HG03139 (cell line): ENCODE measurements at regions not wholly inside any gene's neighbourhood (a gene's known extent, or its start where the extent isn't known, plus 50 kb on each side); places are given as distances from the start of the nearest gene placed in this dataset.

Source experiments
- ATAC-seq: cut with Tn5 transposase; IDR thresholded peaks from one replicate; pipeline ENCODE4 v1.9.1; 2021; ENCODE audit not compliant: unreplicated experiment

DNA sequence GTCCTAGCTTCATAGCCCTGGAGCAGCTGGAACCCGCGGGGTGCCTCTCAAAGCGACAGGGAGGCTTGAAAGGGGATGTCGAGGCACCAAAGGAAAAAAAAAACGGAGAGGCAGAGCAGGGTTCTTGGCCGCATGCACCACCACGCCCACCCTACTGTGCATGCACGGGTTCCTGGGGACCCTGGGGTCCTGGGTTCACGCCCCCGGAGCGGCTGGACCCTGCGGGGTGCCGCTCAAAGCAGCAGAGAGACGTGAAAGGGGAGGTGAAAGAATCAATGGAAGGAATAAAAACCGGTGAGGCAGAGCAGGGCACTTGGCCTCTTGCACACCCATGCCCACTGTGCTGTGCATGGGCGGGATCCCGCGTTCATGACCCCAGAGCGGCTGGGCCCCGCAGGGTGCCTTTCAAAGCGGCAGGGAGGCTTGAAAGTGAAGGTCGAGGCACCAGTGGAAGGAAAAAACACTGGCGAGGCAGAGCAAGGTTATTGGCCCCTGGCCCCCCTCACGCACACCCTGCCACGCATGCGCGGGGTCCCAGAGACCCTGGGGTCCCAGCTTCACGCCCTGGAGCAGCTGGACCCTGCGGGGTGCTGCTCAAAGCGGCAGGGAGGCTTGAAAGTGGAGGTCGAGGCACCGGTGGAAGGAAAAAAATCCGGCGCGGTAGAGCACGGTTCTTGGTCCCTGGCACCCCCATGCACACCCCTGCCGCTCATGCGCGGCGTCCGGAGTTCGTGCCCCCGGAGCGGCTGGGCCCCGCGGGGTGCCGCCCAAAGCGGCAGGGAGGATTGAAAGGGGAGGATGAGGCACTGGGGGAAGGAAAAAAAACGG, 318.5 kb downstream of the ALG10 start:
- no peak for ATAC-seq

DNA sequence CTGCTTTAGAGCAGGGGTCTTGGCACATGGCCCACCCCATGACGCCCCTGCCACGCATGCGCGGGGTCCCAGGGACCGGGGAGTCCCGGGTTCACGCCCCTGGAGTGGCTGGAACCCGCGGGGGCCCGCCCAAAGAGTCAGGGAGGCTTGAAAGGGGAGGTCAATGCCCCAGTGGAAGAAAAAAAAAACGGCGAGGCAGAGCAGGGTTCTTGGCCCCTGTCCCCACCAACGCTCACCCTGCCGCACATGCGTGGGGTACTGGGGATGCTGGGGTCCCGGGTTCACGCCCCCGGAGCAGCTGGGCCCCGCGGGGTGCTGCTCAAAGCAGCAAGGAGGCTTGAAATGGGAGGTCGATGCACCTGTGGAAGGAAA, 319.1 kb downstream of the ALG10 start:
- no peak for ATAC-seq

DNA sequence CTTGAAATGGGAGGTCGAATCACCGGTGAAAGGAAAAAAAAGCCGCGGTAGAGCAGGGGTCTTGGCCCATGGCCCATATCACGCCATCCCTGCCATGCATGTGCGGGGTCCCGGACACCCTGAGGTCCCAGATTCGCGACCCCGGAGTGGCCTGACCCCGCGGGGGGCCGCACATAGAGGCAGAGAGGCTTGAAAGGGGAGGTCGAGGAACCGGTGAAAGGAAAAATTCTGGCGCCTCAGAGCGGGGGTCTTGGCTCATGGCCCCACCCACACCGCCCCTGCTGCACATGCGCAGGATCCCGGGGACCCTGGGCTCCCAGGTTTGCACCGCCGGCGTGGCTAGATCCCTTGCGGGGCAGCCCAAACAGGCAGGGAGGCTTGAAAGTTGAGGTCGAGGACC, 319.8 kb downstream of the ALG10 start:
- ATAC-seq = no peak

DNA sequence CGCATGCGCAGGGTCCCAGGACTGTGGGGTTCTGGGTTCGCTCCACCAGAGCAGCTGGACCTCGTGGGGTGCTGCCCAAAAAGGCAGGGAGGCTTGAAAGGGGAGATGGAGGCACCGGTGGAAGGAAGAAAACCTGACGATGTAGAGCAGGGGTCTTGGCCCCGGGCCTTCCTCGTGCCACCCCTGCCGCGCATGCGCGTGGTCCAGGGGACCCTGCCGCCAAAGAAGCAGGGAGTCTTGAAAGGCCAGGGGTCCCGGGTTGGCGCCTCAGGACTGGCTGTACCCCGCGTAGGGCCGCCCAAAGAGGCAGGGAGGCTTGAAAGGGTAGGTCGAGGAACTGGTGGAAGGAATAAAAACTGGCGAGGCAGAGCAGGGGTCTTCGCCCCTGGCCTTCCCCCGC, 321.0 kb downstream of the ALG10 start:
- no peak for ATAC-seq

DNA sequence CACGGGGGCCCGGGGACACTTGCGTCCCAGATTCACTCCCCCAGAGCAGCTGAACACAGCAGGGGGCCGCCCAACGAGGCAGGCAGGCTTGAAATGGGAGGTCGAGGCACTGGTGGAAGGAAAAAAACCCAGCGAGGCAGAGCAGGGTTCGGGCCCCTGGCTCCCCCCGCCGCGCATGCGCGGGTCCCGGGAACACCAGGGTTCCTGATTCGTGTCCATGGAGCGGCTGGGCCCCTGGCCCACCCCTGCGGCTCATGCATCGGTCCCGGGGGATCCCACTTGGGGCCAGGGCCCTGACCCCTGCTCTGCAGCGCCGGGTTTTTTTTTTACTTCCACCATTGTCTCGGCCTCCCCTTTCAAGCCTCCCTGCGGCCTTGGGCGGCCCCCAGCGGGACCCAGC, 321.5 kb downstream of the ALG10 start:
- no peak for ATAC-seq

DNA sequence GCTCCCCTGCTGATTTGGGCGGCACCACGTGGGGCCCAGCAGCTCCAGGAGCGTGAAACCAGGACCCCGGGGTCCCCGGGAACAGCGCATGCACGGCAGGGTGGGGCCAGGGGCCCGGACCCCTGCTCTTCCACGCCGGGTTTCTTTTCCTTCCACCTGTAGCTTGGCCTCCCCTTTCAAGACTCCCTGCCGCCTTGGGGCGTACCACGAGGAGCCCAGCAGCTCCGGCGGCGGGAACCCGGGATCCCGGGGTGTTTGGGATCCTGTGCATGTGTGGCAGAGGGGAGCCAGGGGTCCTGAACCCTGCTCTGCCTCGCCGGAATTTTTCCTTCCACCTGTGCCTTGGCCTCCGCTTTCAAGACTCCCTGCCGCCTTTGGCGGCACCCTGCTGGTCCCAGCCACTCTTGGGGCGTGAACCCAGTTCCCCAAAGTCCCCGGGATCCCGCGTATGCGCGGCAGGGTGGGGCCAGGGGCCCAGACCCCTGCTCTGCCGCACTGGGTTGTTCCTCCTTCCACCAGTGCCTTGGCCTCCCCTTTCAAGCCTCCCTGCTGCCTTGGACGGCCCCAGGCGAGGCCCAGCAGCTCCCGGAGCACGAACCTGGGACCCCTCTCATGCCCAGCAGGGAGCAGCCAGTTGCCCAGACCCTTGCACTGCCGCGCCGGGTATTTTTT, 322.7 kb downstream of the ALG10 start:
- ATAC-seq = no peak

DNA sequence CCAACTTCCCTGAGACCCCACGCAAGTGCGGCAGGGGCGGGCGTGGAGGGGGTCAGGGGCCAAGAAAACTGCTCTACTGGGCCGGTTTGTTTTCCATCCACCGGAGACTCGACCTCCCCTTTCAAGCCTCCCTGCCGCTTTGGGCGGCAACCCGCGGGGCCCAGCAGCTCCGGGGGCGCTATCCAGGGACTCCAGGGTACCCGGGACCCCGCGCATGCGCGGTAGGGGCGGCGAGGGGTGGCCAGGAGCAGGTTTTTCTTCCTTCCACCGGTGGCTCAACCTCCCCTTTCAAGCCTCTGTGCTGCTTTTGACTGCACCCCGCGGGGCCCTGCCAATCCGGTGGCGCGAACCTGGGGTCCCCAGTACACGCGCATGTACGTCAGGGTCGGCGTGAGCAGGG, 323.5 kb downstream of the ALG10 start:
- ATAC-seq = no peak

DNA sequence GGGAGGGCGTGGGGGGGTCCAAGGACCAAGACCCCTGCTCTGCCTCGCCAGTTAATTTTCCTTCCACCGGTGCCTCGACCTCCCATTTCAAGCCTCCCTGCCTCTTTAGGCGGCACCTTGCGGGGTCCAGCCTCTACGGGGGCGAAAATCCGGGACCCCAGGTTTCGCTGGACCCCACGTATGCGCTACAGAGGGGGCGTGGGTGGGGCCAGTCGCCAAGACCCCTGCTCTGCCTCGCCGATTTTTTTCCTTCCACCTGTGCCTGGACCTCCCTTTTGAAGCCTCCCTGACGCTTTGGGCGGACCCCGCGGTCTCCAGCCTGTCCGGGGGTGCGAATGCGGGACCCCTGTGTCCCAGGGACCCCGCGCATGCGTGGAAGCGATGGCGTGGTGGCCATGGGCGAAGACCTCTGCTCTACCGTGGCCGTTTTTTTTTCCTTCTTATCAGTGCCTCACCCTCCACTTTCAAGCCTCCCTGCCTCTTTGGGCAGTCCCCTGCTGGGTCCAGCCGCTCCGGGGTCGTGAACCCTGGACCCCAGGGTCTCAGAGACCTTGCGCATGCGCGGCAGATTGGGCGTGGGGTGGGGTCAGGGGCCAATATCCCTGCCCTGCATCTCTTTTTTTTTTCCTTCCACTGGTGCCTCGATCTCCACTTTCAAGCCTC, 324.2 kb downstream of the ALG10 start:
- ATAC-seq = no peak

DNA sequence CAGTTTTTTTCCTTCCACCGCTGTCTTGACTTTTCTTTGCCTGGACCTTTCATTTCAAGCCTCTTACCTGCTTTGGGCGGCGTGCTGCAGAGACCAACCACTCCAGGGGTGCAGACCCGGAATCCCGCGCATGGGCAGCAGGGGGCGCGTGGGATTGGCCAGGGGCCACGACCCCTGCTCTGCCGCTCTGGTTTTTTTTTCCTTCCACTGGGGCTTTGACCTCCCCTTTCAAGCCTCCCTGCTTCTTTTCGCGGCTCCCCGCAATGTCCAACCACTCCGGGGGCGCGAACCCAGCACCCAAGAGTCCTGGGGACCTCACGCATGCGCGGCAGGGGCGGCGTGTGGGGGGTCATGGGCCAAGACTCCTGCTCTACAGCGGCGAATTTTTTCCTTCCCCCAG, 325.1 kb downstream of the ALG10 start:
- ATAC-seq = no peak

DNA sequence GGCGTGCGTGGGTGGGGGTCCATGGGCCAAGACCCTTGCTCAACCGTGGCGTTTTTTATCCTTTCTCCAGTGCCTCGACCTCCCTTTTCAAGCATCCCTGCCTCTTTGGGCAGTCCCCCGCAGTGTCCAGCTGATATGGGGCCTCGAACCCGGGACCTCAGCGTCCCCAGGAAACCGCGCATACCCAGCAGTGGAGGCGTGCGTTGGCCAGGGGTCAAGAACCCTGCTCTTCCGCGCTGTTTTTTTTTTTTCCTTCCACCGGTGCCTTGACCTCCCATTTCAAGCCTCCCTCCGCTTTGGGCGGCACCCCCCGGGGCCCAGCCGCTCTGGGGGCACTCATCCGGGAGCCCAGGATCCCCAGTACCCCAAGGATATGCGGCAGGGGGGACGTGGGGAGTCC, 325.8 kb downstream of the ALG10 start:
- no peak for ATAC-seq

DNA sequence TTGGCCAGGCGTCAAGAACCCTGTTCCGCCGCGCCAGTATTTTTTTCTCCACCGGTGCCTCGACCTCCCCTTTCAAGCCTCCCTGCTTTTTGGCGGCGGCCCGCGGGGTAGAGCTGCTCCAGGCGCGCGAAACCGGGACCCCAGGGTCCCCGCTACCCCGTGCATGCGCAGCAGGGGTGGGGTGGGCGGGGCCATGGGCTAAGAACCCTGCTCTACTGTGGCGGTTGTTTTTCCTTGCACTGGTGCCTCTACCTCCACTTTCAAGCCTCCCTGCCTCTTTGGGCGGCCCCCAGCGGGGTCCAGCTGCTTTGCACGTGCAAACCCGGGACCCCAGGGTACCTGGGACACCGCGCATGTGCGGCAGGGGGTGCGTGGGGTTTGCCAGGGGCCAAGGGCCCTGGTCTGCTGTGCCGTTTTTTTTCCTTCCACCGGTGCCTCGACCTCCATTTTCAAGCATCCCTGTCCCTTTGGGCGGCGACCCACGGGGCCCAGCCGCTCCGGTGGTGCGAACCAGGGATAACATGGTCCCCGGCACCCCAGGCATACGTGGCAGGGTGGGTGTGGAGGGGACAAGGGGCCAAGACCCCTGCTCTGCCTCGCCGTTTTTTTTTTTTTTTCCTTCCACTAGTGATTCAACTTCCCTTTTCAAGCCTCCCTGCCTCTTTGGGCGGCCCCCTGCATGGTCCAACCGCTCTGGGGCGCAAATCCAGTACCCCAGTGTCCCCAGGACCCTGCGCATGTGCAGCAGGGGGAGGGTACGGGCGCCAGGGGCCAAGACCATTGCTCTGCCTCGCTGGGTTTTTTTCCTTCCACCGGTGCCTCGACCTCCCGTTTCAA, 326.8 kb downstream of the ALG10 start:
- ATAC-seq = no peak

DNA sequence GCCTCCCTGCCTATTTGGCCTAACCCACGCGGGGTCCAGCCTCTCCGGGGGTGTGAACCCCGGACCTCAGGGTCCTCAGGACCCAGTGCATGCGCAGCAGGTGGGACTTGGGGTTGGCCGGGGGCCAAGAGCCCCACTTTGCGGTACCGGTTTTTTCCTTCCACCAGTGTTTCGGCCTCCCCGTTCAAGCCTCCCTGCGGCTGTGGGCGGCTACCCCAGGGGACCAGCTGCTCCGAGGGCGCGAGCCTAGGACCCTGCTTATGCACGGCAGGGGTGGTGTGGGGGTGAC, 327.3 kb downstream of the ALG10 start:
- ATAC-seq = no peak

DNA sequence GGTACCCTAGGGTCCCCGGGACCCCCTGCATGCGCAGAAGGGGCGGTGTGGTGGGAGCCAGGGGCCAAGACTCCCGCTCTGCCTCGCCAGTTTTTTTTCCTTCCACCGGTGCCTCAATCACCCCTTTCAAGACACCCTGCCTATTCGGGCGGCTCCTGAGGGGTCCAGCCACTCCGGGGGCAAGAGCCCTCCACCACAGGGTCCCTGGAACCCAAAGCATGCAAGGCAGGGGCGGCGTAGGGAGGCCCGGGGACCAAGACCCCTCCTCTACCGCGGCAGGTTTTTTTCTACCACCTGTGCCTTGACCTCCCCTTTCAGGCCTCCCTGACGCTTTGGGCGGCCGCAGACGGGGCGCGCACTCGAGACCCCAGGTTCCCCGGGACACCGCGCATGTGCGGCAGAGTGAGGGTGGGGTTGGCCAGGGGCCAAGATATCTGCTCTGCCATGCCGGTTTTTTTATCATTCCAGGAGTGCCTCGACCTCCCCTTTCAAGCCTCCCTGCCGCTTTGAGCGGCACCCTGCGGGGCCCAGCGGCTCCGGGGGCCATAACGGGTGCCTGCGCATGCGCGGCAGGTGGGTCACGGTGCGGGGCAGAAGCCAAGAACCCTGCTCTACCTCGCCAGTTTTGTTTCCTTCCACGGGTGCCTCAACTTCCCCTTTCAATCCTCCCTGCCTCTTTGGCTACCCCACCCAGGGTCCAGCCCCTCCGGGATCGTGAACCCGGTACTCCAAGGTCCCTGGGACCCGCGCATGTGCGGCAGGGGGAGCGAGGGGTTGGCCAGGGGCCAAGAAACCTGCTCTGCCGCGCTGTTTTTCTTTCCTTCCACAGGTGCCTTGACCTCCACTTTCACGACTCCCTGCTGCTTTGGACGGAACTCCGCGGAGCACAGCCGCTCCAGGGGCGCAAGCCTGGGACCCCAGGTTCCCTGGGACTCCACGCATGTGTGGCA, 328.1 kb downstream of the ALG10 start:
- ATAC-seq = no peak

DNA sequence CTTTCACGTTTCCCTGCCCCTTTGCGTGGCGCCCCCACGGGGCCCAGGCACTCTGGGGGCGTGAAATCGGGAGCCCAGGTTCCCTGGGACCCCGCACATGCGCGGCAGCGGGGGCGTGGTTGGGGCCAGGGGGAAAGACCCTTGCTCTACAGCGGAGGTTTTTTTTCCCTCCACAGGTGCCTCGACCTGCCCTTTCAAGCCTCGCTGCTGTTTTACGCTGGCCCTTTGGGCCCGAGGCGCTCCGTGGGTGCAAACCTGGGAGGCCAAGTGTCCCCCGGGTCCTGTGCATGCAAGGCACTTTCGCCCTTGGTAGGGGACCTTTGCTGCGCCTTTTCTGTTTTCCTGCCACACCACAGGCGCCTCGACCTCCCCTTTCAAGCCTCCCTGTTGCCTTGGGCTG, 329.8 kb downstream of the ALG10 start:
- ATAC-seq = no peak

DNA sequence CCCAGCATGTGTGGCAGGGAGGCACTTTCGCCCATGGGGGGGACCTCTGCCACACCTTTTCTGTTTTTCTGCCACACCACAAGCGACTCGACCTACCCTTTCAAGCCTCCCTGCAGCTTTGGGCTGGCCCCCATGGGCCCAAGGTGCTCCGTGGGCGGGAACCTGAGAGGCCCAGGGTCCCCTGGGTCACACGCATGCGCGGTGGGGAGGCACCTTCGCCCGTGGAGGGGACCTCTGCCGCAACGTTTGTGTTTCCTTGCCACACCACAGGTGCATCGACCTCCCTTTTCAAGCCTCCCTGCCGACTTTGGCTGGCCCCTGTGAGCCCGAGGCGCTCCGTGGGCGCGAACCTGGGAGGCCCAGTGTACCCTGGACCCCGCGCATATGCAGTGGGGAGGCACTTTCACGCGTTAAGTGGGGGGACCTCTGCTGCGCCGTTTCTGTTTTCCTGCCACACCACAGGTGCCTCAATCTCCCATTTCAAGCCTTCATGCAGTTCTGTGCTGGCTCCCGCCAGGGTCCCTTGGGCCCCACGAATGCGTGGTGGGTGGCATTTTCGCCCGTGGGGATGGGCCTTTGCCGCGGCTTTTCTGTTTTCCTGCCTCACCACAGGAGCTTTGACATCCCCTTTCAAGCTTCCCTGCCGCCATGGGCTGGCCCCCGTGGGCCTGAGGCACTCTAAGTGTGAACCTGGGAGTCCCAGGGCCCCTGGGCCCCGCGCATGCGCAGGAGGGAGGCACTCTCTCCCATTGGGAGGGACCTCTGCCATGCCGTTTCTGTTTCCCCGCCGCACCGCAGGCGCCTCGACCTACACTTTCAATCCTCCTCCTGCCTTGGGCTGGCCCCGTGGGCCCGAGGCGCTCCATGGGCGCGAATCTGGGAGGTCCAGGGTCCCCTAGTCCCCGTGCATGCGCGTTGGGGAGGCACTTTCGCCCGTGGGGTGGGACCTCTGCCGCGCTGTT, 332.2 kb downstream of the ALG10 start:
- ATAC-seq = no peak

DNA sequence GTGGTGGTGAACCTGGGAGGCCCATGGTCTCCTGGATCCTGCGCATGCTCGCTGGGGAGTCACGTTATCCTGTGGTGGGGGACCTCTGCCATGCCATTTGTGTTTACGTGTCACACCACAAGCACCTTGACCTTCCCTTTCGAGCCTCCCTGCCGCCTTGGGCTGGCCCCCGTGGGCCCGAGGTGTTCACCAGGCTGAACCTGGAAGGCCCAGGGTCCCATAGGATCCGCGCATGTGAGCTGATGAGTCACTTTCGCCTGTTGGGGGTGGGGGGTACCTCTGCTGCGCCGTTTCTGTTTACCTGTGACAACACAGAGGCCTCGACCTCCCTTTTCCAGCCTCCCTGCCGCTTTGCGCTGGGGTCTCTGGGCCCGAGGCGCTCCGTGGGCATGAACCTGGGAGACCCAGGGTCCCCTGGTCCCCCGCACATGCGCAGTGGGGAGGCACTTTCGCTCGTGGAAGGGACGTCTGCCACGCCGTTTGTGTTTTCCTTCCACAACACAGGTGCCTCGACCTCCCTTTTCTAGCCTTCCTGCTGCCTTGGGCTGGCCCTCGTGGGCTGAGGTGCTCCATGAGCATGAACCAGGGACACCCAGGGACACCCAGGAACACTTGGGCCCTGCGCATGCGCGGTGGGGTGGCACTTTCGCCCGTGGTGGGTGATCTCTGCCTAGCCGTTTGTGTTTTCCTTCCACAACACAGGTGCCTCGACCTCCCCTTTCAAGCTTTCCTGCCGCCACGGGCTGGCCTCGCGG, 334.1 kb downstream of the ALG10 start:
- ATAC-seq = no peak

DNA sequence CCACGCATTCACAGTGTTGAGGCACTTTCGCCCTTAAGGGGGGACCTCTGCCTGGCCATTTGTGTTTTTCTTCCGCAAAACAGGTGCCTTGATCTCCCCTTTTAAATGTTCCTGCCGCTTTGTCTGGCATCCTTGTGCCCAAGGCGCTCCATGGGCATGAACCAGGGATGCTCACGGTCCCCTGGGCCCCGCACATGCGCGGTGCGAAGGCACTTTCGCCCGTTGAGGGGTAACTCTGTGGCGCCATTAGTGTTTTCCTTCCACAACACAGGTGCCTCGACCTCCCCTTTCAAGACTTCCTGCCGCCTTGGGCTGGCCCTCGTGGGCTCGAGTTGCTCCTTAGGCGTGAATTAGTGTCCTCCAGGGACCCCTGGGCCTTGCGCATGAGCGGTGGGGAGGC, 335.5 kb downstream of the ALG10 start:
- no peak for ATAC-seq

DNA sequence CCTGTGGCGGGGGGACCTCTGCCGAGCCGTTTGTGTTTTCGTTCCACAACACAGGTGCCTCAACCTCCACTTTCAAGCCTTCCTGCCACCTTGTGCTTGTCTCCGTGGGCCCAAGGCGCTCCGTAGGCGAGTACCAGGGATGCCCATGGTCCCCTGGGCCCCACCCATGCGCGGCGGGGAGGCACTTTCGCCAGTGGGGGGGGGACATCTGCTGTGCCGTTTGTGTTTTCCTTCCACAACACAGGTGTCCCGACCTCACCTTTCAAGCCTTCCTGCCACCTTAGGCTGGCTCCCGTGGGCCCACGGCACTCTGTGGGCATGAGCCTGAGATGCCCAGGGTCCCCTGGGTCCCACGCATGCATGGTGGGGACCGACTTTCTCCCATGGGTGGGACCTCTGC, 335.9 kb downstream of the ALG10 start:
- ATAC-seq = no peak
